Uterus (tissue), 3 donors: ENCODE measurements at regions not wholly inside any gene's neighbourhood (a gene's known extent, or its start where the extent isn't known, plus 50 kb on each side); places are given as distances from the start of the nearest gene placed in this dataset.

Experiments used
- DNase-seq, 2 donors: peaks; one replicate each; pipeline ENCODE4 v3.0.0-alpha.2; 2019 to 2020
- H3K27ac ChIP-seq, 2 donors: fragments of 200-600 bp; sonication (generic); 1 replicate in 1 of 2; 2 replicates in 1 of 2; pipeline ENCODE4 v1.5.1; 2016 to 2018
- H3K27me3 ChIP-seq, 2 donors: fragments of 200-600 bp; sonication (generic); one replicate each; pipeline ENCODE4 v1.5.1; 2018 to 2019; ENCODE audit warnings: control low read depth in 1 of 2
- H3K36me3 ChIP-seq, 2 donors: fragments of 200-600 bp; sonication (generic); one replicate each; pipeline ENCODE4 v1.5.1; 2019; ENCODE audit warnings: control low read depth in 1 of 2
- H3K4me1 ChIP-seq, 2 donors: fragments of 200-600 bp; sonication (generic); one replicate each; pipeline ENCODE4 v1.5.1; 2018 to 2019; ENCODE audit warnings: control low read depth in 1 of 2
- H3K4me3 ChIP-seq, 2 donors: fragments of 200-600 bp; sonication (generic); 1 replicate in 1 of 2; 2 replicates in 1 of 2; pipeline ENCODE4 v1.5.1; 2018 to 2019; ENCODE audit warnings: mild to moderate bottlenecking in 1 of 2
- H3K9me3 ChIP-seq, 2 donors: fragments of 200-600 bp; sonication (generic); one replicate each; pipeline ENCODE4 v1.5.1; 2019; ENCODE audit warnings: control low read depth in 1 of 2
- CTCF ChIP-seq, 4 experiments: fragments of 200-600 bp in 2 of 4; fragments of 450-650 bp in 2 of 4; sonication (generic) in 2 of 4; IDR thresholded peaks; one replicate each; pipeline ENCODE4 v1.5.1; 2016 to 2019; ENCODE audit warnings: antibody characterized with exemption in 4 of 4, mild to moderate bottlenecking in 2 of 4, moderate library complexity in 1 of 4
- POLR2A ChIP-seq, 2 donors: fragments of 450-650 bp; IDR thresholded peaks; one replicate each; pipeline ENCODE4 v1.6.1; 2016; ENCODE audit warnings: antibody characterized with exemption in 2 of 2, mild to moderate bottlenecking in 1 of 2, moderate library complexity in 1 of 2
- intact Hi-C: fragments of 100-400 bp; cut with DNase I; formaldehyde crosslinking; loops from one replicate; pipeline ENCODE4 v1.15.1; 2023; ENCODE audit warnings: low total_unique reads
- donor health status: DM: yes; HTN: yes; CAD: no.

GRCh38 chr2:160976797-160977196 lies 183.4 kb upstream of the TANK start:
- intact Hi-C loops, result no loop called here
- no peaks in the 10 kb centered on the region for H3K27me3 ChIP-seq
- no peak for DNase-seq
- H3K4me1 ChIP-seq, result no peaks in the 10 kb centered on the region
- H3K27ac ChIP-seq, result no peak overlapping the region
- no peaks in the 10 kb centered on the region for H3K36me3 ChIP-seq
- no peak for TF ChIP-seq POLR2A (IDR thresholded peaks at IDR 0.05)
- no peak overlapping the region for H3K4me3 ChIP-seq
- no peaks in the 10 kb centered on the region for H3K9me3 ChIP-seq

GRCh38 chr2:160977376-160977775 lies 182.9 kb upstream of the TANK start:
- Histone ChIP-seq H3K27ac (no peak overlapping the region), H3K27me3 (no peaks in the 10 kb centered on the region), H3K4me1 (no peaks in the 10 kb centered on the region), H3K4me3 (no peak overlapping the region), H3K36me3 (no peaks in the 10 kb centered on the region), H3K9me3 (no peaks in the 10 kb centered on the region)
- intact Hi-C loops, result no loop called here
- TF ChIP-seq CTCF (IDR thresholded peaks at IDR 0.05) (no peak), POLR2A (IDR thresholded peaks at IDR 0.05) (no peak)
- DNase-seq, result no peak

- intact Hi-C loops, result no loop called here
- no peak overlapping the region for H3K4me3 ChIP-seq
- no peaks in the 10 kb centered on the region for H3K27me3 ChIP-seq
- H3K9me3 ChIP-seq, result no peaks in the 10 kb centered on the region
- H3K27ac ChIP-seq, result no peak overlapping the region
- no peak for TF ChIP-seq POLR2A (IDR thresholded peaks at IDR 0.05)
- no peak for TF ChIP-seq CTCF (IDR thresholded peaks at IDR 0.05)
- no peaks in the 10 kb centered on the region for H3K4me1 ChIP-seq
- H3K36me3 ChIP-seq, result no peaks in the 10 kb centered on the region
- no peak for DNase-seq
Measured at GRCh38 chr2:160977854-160978253, 182.4 kb upstream of the TANK start.

- peak overlapping the region in 1 of 2 donors; percentile 64 for H3K27ac ChIP-seq
- no peaks in the 10 kb centered on the region for H3K9me3 ChIP-seq
- TF ChIP-seq CTCF (IDR thresholded peaks at IDR 0.05) (peak in 1 of 4 experiments; percentile 5), POLR2A (IDR thresholded peaks at IDR 0.05) (no peak)
- intact Hi-C loops, result no loop called here
- H3K27me3 ChIP-seq, result no peaks in the 10 kb centered on the region
- no peak overlapping the region for H3K4me3 ChIP-seq
- DNase-seq, result peak in 1 of 2 donors; percentile 50
- H3K4me1 ChIP-seq, result peaks cover 0 to 5% of the 10 kb centered on the region in 2 donors
- no peaks in the 10 kb centered on the region for H3K36me3 ChIP-seq
Measured at GRCh38 chr2:160984426-160985077, 175.7 kb upstream of the TANK start.

GRCh38 chr2:160989778-160990177 lies 170.4 kb upstream of the TANK start:
- H3K27me3 ChIP-seq, result no peaks in the 10 kb centered on the region
- TF ChIP-seq CTCF (IDR thresholded peaks at IDR 0.05) (no peak), POLR2A (IDR thresholded peaks at IDR 0.05) (no peak)
- no peaks in the 10 kb centered on the region for H3K36me3 ChIP-seq
- no peak for DNase-seq
- H3K9me3 ChIP-seq, result no peaks in the 10 kb centered on the region
- peak overlapping the region in 1 of 2 donors; percentile 64 for H3K27ac ChIP-seq
- H3K4me1 ChIP-seq, result no peaks in the 10 kb centered on the region
- intact Hi-C loops, result no loop called here
- no peak overlapping the region for H3K4me3 ChIP-seq

- intact Hi-C loops, result no loop called here
Measured at GRCh38 chr2:160993654-160994061, 166.6 kb upstream of the TANK start.

More at GRCh38 chr2:160993654-160994061, 166.6 kb upstream of the TANK start:
- H3K27ac ChIP-seq, result peak overlapping the region; percentile 34 to 39
- no peaks in the 10 kb centered on the region for H3K9me3 ChIP-seq
- no peak for TF ChIP-seq CTCF (IDR thresholded peaks at IDR 0.05)
- no peak for TF ChIP-seq POLR2A (IDR thresholded peaks at IDR 0.05)
- H3K36me3 ChIP-seq, result no peaks in the 10 kb centered on the region
- no peak for DNase-seq
- H3K4me3 ChIP-seq, result no peak overlapping the region
- no peaks in the 10 kb centered on the region for H3K27me3 ChIP-seq
- no peaks in the 10 kb centered on the region for H3K4me1 ChIP-seq
